ENCODE measurements at regions not wholly inside any gene's neighbourhood (a gene's known extent, or its start where the extent isn't known, plus 50 kb on each side); places are given as distances from the start of the nearest gene placed in this dataset.

GRCh38 chr12:107973950-107974349 lies 155.1 kb upstream of the WSCD2 start:
- no peak for DNase-seq (ENCODE audit: low read depth in 4 of 4, low spot score in 2 of 4)

- DNase-seq (ENCODE audit: low read depth in 4 of 4, low spot score in 2 of 4), result no peak
These were observed 152.8 kb upstream of the WSCD2 start for GRCh38 chr12:107976331-107976730.

GRCh38 chr12:107978201-107978600 lies 150.9 kb upstream of the WSCD2 start:
- DNase-seq (ENCODE audit: low read depth in 4 of 4, low spot score in 2 of 4), result no peak

- DNase-seq (ENCODE audit: low read depth in 4 of 4, low spot score in 2 of 4), result no peak
These were observed 150.4 kb upstream of the WSCD2 start for GRCh38 chr12:107978641-107979040.

- no peak for DNase-seq (ENCODE audit: low read depth in 4 of 4, low spot score in 2 of 4)
These were observed 145.2 kb upstream of the WSCD2 start for GRCh38 chr12:107983756-107984472.

DNA sequence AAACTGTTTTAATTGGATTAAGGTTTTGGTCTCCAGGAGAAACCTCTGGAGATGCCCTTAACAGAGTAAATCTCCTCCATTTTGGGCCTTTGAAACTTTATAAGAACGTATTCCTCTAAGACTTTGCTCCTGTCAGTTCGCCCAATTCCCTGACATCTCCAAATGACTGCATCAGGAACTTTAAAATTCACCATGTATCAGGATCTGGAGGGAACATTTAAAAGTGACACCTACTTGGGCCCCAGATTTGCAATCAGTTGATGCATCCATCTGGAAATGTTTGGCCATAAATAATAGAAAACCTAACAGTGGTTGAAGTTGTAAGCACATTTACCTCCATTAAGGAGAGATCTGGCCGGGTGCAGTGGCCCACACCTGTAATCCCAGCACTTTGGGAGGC lies 144.1 kb upstream of the WSCD2 start:
- no peak for DNase-seq (ENCODE audit: low read depth in 4 of 4, low spot score in 2 of 4)

GRCh38 chr12:107986183-107986582 lies 142.9 kb upstream of the WSCD2 start:
- no peak for DNase-seq (ENCODE audit: low read depth in 4 of 4, low spot score in 2 of 4)

- peak in 2 of 4 donors; percentile 5 to 17 for DNase-seq (ENCODE audit: low read depth in 4 of 4, low spot score in 2 of 4)
These were observed 138.8 kb upstream of the WSCD2 start for GRCh38 chr12:107990325-107990724.

- DNase-seq (ENCODE audit: low read depth in 4 of 4, low spot score in 2 of 4), result no peak
These were observed 137.1 kb upstream of the WSCD2 start for GRCh38 chr12:107992029-107992428.

- DNase-seq (ENCODE audit: low read depth in 4 of 4, low spot score in 2 of 4), result no peak
These were observed 136.1 kb upstream of the WSCD2 start for GRCh38 chr12:107992870-107993451.

DNA sequence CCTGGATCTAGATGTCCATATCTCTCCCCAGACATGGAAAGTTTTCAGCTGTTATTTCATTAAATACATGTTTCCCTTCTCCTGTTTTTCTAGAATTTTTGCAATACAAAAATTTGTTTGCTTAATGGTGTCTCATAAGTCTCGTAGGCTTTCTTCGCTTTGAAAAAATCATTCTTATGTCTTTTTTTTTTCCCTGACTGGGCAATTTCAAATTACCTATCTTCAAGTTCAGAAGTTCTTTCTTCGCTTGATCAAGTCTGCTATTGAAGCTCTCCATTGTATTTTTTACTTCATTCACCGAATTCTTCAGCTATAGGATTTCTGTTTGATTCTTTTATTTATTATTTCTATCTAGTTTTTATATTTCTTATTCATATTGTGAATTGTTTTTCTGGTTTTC lies 130.2 kb upstream of the WSCD2 start:
- no peak for DNase-seq (ENCODE audit: low read depth in 4 of 4, low spot score in 2 of 4)

- DNase-seq (ENCODE audit: low read depth in 4 of 4, low spot score in 2 of 4), result no peak
These were observed 129.0 kb upstream of the WSCD2 start for GRCh38 chr12:108000111-108000510.

DNA sequence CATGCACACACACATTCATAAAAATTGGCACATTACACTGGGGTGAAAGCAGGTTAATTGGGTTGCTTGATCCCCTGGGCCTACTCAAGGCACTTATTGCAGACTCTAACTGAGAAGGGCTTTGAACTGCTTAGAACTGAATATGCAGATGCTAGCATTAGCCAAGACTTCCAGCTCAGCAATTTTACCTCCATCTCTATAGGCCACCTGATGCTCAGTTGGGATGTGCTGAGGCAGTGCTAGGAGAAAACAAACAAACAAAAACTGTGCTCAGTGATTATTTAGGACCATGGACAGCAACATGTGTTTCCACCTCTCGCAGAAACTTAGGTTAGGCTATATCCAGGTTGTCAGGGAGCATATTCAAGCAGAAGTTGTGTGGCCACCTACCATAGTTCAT lies 124.8 kb upstream of the WSCD2 start:
- peak in 2 of 4 donors; percentile 34 to 50 for DNase-seq (ENCODE audit: low read depth in 4 of 4, low spot score in 2 of 4)

- DNase-seq (ENCODE audit: low read depth in 4 of 4, low spot score in 2 of 4), result no peak
These were observed 120.8 kb upstream of the WSCD2 start for GRCh38 chr12:108008163-108008905.

GRCh38 chr12:108009442-108010070 lies 119.5 kb upstream of the WSCD2 start:
- no peak for DNase-seq (ENCODE audit: low read depth in 4 of 4, low spot score in 2 of 4)

- DNase-seq (ENCODE audit: low read depth in 4 of 4, low spot score in 2 of 4), result no peak
These were observed 113.0 kb upstream of the WSCD2 start for GRCh38 chr12:108016022-108016564.

DNA sequence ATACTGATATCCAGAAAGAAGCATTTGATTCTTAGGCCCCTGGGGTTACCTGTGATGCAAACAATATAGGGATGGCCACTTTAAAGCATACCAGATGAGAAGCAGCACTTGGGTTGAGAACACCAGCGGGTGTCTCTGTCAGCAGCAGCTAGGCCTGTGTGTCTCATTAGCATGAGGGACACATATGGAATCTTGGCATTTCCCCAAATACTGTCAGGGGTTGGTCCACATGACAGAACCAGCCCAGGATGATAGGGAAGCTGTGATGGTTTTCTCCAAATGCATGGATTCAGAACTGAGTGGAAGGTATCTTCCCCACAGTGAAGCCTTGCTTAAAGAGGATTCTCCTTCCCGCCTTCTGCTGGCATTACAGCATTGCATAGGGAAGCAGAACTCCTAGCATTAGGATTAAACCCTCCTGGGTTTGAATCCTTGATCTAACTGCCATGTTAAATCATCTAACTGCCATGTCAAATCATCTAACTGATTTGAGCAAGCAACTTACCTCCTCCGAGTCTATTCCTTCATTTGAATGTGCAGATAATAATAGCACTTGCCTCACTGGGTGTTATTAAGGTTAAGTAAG lies 111.5 kb upstream of the WSCD2 start:
- DNase-seq (ENCODE audit: low read depth in 4 of 4, low spot score in 2 of 4), result no peak

DNA sequence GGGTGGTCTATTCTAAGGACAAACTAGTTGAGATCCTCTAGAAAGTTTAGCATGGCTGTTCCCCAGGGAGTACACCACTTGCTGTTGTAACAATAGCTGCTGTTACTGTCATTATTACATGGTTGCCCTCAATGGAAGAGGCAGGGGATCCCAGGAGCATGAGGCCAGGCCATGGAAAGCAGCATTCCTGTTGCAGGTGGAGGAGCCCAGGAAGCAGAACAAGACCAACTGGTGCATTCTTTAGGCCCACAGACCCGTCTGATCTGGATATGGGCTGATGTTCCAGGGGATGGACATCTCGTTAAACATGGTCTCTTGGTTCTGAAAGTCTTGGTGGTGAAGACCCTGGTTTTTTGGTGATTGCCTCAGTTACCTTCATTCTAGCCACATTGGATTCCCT lies 109.2 kb upstream of the WSCD2 start:
- DNase-seq (ENCODE audit: low read depth in 4 of 4, low spot score in 2 of 4), result no peak

DNA sequence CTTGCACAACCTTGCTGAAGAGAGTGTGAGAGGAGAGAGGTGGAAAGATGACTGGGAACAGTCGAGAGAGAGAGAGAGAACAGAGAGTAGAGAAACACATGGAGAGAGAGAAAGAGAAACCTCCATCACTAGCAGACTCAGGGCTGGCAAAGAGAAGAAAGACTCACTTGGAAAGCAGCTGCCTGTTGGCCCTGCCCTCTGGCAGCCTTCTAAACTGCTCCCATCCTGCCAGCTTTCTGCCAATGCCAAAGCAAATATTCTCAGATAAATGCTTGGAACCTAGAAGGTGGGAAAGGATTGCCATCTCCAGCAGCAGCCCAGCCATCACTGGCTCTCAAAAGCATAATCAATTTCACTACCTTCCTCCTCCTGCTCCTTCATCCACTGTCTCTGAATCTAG lies 107.9 kb upstream of the WSCD2 start:
- DNase-seq (ENCODE audit: low read depth in 4 of 4, low spot score in 2 of 4), result no peak

DNA sequence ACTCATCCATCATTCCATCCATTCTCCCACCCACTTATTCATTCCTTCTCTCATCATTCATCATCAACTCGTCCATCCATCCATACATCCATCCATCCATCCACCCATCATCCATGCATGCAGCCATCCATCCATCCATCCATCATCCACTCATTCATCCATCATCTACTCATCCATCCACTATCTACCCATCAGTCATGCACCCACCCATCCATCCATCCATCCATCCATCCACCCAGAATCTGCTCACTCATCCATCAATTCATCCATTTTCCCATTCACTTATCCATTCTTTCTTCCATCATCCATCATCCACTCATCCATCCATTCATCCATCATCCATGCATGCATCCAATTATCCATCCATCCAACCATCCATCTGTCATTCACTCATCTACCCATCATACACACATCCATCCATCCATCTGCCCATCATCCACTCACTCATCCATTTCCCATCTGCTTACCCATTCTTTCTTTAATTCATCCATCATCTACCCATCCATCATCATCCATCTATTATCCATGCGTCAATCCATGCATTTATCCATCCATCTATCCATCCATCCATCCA lies 107.1 kb upstream of the WSCD2 start:
- DNase-seq (ENCODE audit: low read depth in 4 of 4, low spot score in 2 of 4), result no peak

Measured in left renal cortex interstitium (tissue), 4 donors.